ENCODE measurements at regions not wholly inside any gene's neighbourhood (a gene's known extent, or its start where the extent isn't known, plus 50 kb on each side); places are given as distances from the start of the nearest gene placed in this dataset.
A peak's percentile ranks its signal among the peaks of the same experiment; 100 is the strongest.

GRCh38 chr19:30703645-30704044 is 331.5 kb downstream of the ZNF536 start:
- no peaks in the 10 kb centered on the region for H3K27me3 ChIP-seq
- H3K9me3 ChIP-seq: no peaks in the 10 kb centered on the region
- TF ChIP-seq POLR2AphosphoS5 (IDR thresholded peaks at IDR 0.05): no peak
- TF ChIP-seq EP300 (IDR thresholded peaks at IDR 0.05): no peak
- TF ChIP-seq POLR2A (IDR thresholded peaks at IDR 0.05): no peak
- no peak for TF ChIP-seq CTCF (IDR thresholded peaks at IDR 0.05)
- H3K4me3 ChIP-seq: no peak overlapping the region
- DNase-seq: no peak
- WGBS, 2 donors: 80 to 88% methylated on average over 4 of the region's 4 CpGs
- no peak for ATAC-seq (ENCODE audit: low FRiP score in 2 of 2)
- H3K36me3 ChIP-seq: no peaks in the 10 kb centered on the region
- H3K4me1 ChIP-seq: no peaks in the 10 kb centered on the region
- no peak overlapping the region for H3K27ac ChIP-seq

DNA sequence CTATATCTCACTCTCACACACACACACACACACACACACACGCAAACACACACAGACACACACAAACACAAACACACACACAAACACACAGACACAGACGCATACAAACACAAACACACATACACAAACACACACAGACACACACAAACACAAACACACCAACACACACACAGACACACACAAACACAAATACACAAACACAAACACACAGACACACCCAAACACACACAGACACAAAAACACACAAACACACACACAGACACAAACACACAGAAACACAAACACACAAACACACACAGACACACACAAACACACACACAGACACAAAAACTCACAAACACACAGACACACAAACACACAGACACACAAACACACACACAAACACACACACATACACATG is 329.0 kb downstream of the ZNF536 start:
- ATAC-seq (ENCODE audit: low FRiP score in 2 of 2): no peak
- Histone ChIP-seq H3K4me1 (no peaks in the 10 kb centered on the region), H3K9me3 (no peaks in the 10 kb centered on the region), H3K27ac (no peak overlapping the region), H3K36me3 (no peaks in the 10 kb centered on the region), H3K27me3 (no peaks in the 10 kb centered on the region), H3K4me3 (no peak overlapping the region)
- TF ChIP-seq POLR2AphosphoS5 (IDR thresholded peaks at IDR 0.05) (no peak), POLR2A (IDR thresholded peaks at IDR 0.05) (no peak), CTCF (IDR thresholded peaks at IDR 0.05) (no peak), EP300 (IDR thresholded peaks at IDR 0.05) (no peak)
- no peak for DNase-seq
- WGBS, 2 donors: 90 to 100% methylated on average over 2 of the region's 2 CpGs

GRCh38 chr19:30699871-30700280 is 327.7 kb downstream of the ZNF536 start:
- H3K36me3 ChIP-seq: no peaks in the 10 kb centered on the region
- TF ChIP-seq POLR2A (IDR thresholded peaks at IDR 0.05) (no peak), POLR2AphosphoS5 (IDR thresholded peaks at IDR 0.05) (no peak)
- no peaks in the 10 kb centered on the region for H3K27me3 ChIP-seq
- 96 to 97% methylated on average over 3 of the region's 3 CpGs for WGBS, 2 donors
- no peak overlapping the region for H3K4me3 ChIP-seq
- H3K27ac ChIP-seq: no peak overlapping the region
- no peaks in the 10 kb centered on the region for H3K9me3 ChIP-seq
- ATAC-seq (ENCODE audit: low FRiP score in 2 of 2): no peak
- H3K4me1 ChIP-seq: no peaks in the 10 kb centered on the region
- no peak for DNase-seq

DNA sequence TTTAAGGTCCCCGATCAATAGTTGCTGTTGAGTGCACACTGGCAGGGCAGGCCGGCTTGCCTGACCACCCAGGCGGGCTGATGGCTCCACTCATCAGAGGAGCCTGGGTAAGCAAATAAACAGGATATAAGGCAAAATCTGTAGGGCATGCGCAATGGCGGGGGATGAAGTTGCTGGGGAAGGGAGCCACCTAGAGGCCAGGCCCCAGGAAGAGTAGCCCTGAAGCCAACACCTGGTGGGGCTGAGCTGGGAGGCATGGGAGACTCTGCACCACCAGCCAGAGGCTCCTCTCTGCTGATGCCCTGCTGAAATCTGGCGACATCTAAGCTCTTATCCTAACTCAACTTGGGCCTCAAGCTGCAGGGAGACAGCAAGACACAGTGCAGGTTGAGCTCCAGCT is 324.3 kb downstream of the ZNF536 start:
- WGBS, 2 donors: 50 to 52% methylated on average over 5 to 6 of the region's 6 CpGs
- Histone ChIP-seq H3K36me3 (no peaks in the 10 kb centered on the region), H3K4me3 (no peak overlapping the region), H3K4me1 (peaks cover 0 to 14% (median 7%) of the 10 kb centered on the region in 4 donors), H3K27me3 (no peaks in the 10 kb centered on the region), H3K9me3 (no peaks in the 10 kb centered on the region), H3K27ac (no peak overlapping the region)
- peak in 1 of 2 donors; percentile 25 for DNase-seq
- ATAC-seq (ENCODE audit: low FRiP score in 2 of 2): peak in 1 of 2 donors; percentile 39
- peak in 2 of 6 experiments; percentile 13 to 17 for TF ChIP-seq CTCF (IDR thresholded peaks at IDR 0.05)
- no peak for TF ChIP-seq POLR2A (IDR thresholded peaks at IDR 0.05)

DNA sequence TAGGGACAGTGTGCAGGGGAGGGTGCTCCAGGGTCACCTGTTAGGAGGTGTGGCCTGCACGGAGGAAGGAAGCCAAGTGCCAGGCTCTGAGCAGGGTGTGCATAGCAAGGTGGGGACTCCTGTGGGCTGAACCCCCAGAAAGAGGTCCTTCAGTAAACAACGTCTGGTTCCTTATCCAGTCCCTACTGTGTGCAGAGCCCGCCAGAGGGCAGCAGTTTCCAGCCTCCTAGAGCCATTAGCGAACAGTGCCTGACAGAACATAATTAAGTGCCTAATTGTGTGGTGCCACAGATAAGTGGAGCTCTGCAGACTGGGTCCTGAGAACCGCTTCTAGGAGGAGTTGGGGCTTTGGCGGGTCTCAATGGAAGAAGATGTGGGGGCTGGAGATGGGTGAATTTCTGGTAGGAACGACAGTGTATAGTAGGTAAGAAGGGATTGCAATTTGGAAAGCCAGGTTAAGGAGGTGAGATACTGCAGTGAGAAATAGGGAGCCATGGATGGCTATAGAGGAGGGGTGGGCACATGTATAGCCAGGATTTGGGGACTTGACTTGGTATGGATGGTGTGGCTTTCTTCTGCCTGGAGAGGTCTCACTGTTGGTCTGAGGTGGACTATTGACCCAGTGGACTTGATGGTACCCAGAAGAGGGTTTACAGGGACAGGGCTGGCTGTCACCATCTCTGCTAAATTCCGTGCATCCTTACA is 323.1 kb downstream of the ZNF536 start:
- Histone ChIP-seq H3K27ac (no peak overlapping the region), H3K9me3 (no peaks in the 10 kb centered on the region), H3K4me3 (no peak overlapping the region), H3K27me3 (no peaks in the 10 kb centered on the region), H3K4me1 (peaks cover 0 to 15% (median 8%) of the 10 kb centered on the region in 4 donors), H3K36me3 (no peaks in the 10 kb centered on the region)
- 66 to 77% methylated on average over 8 of the region's 8 CpGs for WGBS, 2 donors
- no peak for DNase-seq
- ATAC-seq (ENCODE audit: low FRiP score in 2 of 2): peak in 1 of 2 donors; percentile 39
- TF ChIP-seq CTCF (IDR thresholded peaks at IDR 0.05) (no peak), EP300 (IDR thresholded peaks at IDR 0.05) (no peak), POLR2AphosphoS5 (IDR thresholded peaks at IDR 0.05) (no peak), POLR2A (IDR thresholded peaks at IDR 0.05) (no peak)
